Epithelial cell of esophagus (primary cell): ENCODE measurements at regions not wholly inside any gene's neighbourhood (a gene's known extent, or its start where the extent isn't known, plus 50 kb on each side); places are given as distances from the start of the nearest gene placed in this dataset.

ENCODE experiments used
- DNase-seq: peaks from one replicate; pipeline ENCODE4 v3.0.0; 2010; ENCODE audit warnings: low read depth
- H3K4me3 ChIP-seq: 2 replicates; pipeline ENCODE4 v1.5.1; 2011; ENCODE audit warnings: mild to moderate bottlenecking, low read length, control low read depth
- TF ChIP-seq, protein P1 (sequence below): IDR thresholded peaks from 2 replicates; pipeline ENCODE4 v1.5.1; 2011; ENCODE audit warnings: low read depth, mild to moderate bottlenecking, low read length, control low read depth, inconsistent platforms; ENCODE audit not compliant: insufficient read depth; ENCODE audit errors: missing control alignments

DNA sequence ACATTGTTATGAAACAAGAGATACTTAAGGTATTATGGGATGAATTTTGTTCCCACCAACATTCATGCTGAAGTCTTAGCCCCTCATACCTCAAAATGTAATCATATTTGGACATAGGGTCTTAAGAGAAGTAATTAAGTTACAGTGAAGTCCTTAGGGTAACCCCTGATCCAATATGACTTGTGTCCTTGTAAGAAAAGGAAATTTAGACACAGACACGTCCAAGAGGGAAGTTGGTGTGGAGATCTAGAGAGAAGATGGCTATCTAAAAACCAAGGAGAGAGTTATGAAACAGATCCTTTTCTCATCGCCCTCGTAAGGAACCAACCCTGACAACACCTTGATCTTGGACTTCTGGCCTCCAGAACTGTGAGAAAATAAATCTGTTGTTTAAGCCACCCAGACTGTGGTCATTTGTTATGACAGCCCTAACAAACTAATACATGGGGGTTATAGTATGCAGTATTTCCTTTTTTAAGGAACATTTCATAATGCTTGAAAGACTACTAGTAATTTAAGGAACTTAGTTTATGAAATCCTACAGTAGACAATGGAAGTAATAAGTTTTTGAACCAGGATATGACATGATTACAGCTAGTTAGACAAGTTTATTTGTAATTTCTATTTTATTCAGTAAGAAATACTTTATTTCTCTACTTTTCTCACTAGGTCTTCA, 875.5 kb upstream of the ADGRL2 start:
- no peak for DNase-seq
- no peak overlapping the region for H3K4me3 ChIP-seq
- TF ChIP-seq, protein P1, sequence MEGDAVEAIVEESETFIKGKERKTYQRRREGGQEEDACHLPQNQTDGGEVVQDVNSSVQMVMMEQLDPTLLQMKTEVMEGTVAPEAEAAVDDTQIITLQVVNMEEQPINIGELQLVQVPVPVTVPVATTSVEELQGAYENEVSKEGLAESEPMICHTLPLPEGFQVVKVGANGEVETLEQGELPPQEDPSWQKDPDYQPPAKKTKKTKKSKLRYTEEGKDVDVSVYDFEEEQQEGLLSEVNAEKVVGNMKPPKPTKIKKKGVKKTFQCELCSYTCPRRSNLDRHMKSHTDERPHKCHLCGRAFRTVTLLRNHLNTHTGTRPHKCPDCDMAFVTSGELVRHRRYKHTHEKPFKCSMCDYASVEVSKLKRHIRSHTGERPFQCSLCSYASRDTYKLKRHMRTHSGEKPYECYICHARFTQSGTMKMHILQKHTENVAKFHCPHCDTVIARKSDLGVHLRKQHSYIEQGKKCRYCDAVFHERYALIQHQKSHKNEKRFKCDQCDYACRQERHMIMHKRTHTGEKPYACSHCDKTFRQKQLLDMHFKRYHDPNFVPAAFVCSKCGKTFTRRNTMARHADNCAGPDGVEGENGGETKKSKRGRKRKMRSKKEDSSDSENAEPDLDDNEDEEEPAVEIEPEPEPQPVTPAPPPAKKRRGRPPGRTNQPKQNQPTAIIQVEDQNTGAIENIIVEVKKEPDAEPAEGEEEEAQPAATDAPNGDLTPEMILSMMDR, result no peak

DNA sequence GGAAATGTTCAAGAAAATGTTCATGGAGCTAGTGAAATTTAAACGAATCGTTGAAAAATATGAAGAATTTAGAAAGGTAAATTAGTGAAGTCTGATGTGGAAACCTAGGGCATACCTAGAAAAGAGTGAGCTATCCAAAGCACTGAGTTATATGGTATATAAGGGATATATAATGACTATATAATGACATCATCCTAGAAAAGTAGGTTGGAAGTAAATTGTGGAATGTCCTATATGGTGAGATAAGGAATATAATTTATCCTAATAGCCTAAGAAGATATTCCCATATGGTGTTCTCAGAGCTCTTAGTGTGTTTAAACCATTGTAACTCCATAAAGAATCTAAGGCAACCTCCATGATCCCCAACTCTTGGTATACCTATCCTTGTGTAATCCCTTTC, 876.4 kb upstream of the ADGRL2 start:
- TF ChIP-seq, protein P1, result no peak
- DNase-seq, result no peak
- no peak overlapping the region for H3K4me3 ChIP-seq

DNA sequence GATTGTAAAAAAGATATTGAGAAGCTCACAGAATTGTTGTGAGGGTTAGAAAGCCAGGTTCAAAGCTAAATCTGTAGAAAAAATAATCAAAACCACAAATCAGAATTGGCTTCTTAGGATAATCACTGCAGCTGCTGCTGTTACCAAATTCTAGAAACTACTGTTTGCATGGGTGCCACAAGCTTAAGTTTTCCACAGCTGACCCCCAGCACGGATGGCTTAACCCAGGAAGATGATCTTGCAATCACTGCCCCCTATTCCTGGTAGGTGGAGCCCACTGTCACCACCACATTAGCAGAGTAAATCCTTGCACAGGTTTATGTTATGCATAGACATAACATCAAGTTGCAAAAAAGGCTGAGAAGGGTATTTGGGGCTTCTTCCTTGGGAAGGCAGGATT, 877.8 kb upstream of the ADGRL2 start:
- DNase-seq, result no peak
- H3K4me3 ChIP-seq, result no peak overlapping the region
- TF ChIP-seq, protein P1, result no peak

DNA sequence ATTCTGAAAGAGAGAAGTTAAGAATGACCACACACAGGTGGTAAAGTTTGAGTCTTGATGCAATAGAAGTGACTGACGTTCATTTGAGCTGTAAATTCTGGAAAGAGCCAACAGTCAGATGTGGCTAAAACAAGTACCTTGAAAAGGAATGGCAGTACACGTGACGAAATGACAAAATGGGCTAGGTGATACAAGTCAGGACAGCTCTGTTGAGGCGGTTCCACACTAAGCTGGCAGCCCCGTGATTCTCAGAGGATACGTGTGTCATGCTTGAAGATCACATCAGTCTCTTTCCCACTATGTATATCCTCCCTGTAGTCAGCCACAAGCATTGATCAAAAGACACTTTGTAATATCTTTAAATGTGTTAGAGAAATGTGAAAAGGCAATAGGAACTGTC, 881.3 kb upstream of the ADGRL2 start:
- TF ChIP-seq, protein P1, result no peak
- peak; percentile 42 for DNase-seq
- H3K4me3 ChIP-seq, result no peak overlapping the region

DNA sequence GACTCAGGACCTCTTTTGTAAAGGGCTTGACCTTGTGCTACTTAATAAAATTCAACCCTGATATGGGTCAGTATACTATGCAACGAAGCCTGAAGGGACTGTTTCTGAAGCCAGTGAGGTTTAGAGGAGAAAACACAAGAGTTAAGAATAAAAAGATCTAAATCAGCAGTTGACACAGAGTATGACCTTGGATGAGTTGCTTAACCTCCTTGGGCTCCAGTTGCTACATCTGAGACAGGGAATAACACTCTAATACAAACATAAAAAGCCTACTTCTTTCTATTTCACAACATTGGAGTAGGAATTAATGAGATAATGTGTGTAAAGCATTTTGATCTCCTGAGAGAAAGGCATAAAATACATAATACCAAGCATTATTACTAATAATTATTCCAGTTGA, 882.4 kb upstream of the ADGRL2 start:
- TF ChIP-seq, protein P1, result no peak
- no peak overlapping the region for H3K4me3 ChIP-seq
- DNase-seq, result no peak

DNA sequence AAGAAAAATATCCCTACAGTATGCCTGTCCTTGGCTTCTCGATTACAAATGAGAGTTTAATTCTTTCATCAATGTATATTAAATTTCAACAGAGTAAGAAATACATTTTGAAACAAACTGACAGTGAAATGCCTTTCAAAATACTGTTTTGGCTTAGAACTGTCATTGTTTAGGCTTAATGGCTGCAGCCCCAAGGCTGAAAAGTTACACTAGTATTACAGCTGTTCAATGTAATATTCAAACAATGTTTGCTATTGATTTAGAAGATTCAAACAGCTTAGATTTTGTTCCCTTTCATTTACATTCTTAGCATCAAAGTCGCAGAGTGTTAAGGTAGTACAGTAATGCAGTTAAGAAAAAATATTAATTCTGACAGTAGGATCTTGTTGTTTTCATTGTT, 882.9 kb upstream of the ADGRL2 start:
- no peak for DNase-seq
- TF ChIP-seq, protein P1, result no peak
- H3K4me3 ChIP-seq, result no peak overlapping the region

DNA sequence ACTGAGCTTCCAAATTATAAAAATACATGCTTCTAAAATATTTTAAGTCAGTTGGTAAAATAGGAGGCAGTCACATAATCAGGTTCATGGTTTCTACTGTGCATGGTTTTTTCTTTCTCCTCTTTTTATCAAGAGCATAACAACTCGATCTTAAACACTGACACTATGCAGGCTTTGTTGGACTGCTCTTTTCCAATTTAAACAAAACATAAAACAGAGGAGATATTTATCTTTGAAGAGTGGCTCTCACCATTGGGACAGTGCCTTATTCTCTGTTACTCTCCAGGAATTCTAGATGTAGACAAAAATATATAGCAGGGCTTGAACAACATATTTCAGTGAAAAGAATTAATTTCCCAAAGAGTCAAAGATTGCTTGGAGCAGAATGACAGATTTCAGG, 883.5 kb upstream of the ADGRL2 start:
- TF ChIP-seq, protein P1, result no peak
- no peak for DNase-seq
- no peak overlapping the region for H3K4me3 ChIP-seq
